Psoas muscle (tissue), 7 donors: ENCODE measurements at regions not wholly inside any gene's neighbourhood (a gene's known extent, or its start where the extent isn't known, plus 50 kb on each side); places are given as distances from the start of the nearest gene placed in this dataset.

ENCODE experiments used
- ATAC-seq, 4 donors: fragments of 200-7000 bp; cut with Tn5 transposase; one replicate each; pipeline ENCODE4 v1.9.1; 2020; ENCODE audit warnings: moderate library complexity in 3 of 4, mild to moderate bottlenecking in 2 of 4
- DNase-seq, 2 donors: peaks; one replicate each; pipeline ENCODE4 v3.0.0-alpha.2; 2020
- H3K27ac ChIP-seq: fragments of 200-600 bp; one replicate; pipeline ENCODE4 v1.8.0; 2022
- H3K27me3 ChIP-seq, 3 donors: fragments of 200-600 bp in 1 of 3; one replicate each; pipeline versions ENCODE4 v1.6.1 to v1.8.0; 2013 to 2022; ENCODE audit warnings: low read length in 2 of 3, mild to moderate bottlenecking in 2 of 3, moderate library complexity in 1 of 3; ENCODE audit not compliant: insufficient read depth in 3 of 3
- H3K36me3 ChIP-seq, 2 donors: fragments of 200-600 bp in 1 of 2; one replicate each; pipeline versions ENCODE4 v1.6.1 to v1.8.0; 2013 to 2022; ENCODE audit warnings: low read depth in 1 of 2, mild to moderate bottlenecking in 1 of 2, moderate library complexity in 1 of 2; ENCODE audit not compliant: insufficient read depth in 1 of 2
- H3K4me1 ChIP-seq: fragments of 200-600 bp; one replicate; pipeline ENCODE4 v1.8.0; 2022
- H3K4me3 ChIP-seq: fragments of 200-600 bp; one replicate; pipeline ENCODE4 v1.8.0; 2022; ENCODE audit warnings: mild to moderate bottlenecking
- H3K9me3 ChIP-seq: fragments of 200-600 bp; one replicate; pipeline ENCODE4 v1.8.0; 2022
- WGBS, 3 donors: extraction: QIAGEN DNeasy Blood & Tissue Kit; methylation state at CpG; one replicate each; pipeline versions ENCODE4 v1.1.6 to v1.1.7; 2013; 5-methylcytosine and 5-hydroxymethylcytosine counted together
- intact Hi-C, 2 donors: fragments of 100-400 bp; cut with DNase I; formaldehyde crosslinking; loops; one replicate each; pipeline versions ENCODE4 v1.11.0 to v1.14.2; 2022
- TF ChIP-seq, protein P1 (sequence below): fragments of 200-600 bp; IDR thresholded peaks from one replicate; pipeline ENCODE4 v1.8.0; 2022; ENCODE audit warnings: antibody characterized with exemption
- donor health status: healthy with polysubstance abuse.
- donor health status: DM: no; HTN: no; CAD: no; lungs with moderate emphysema.
- donor health status: Bipolar disorder and iron deficiency.
- donor health status: healthy.
- donor health status: DM: yes; HTN: yes; CAD: no.
- donor health status: DM: no; HTN: no; CAD: no.
- donor health status: DM: yes; HTN: yes; CAD: no.

DNA sequence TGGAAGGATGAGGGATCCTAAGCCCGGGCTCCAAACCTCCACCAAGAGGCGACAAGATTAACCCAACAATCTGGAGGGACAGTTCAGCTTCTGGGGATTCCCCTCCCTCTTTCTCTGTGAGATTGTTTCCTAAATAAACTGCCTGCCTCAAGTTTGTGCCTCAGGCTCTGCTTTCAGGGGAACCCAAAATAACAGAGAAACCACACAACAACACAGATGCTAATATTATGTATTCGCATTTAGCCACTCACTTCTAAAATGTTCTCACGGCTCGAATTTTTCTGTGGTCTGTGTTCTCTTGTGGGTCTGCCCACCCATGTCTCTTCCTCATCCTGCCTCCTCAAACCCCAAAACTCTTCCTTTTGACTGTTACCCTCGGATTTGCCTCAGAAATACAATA lies 1381.1 kb upstream of the SLC10A2 start:
- Histone ChIP-seq H3K27ac (no peak overlapping the region), H3K4me1 (no peaks in the 10 kb centered on the region), H3K9me3 (no peaks in the 10 kb centered on the region), H3K4me3 (no peak overlapping the region), H3K27me3 (no peaks in the 10 kb centered on the region), H3K36me3 (no peaks in the 10 kb centered on the region)
- WGBS, 3 donors: 77 to 78% (median 77%) methylated on average over 6 of the region's 6 CpGs
- TF ChIP-seq, protein P1, sequence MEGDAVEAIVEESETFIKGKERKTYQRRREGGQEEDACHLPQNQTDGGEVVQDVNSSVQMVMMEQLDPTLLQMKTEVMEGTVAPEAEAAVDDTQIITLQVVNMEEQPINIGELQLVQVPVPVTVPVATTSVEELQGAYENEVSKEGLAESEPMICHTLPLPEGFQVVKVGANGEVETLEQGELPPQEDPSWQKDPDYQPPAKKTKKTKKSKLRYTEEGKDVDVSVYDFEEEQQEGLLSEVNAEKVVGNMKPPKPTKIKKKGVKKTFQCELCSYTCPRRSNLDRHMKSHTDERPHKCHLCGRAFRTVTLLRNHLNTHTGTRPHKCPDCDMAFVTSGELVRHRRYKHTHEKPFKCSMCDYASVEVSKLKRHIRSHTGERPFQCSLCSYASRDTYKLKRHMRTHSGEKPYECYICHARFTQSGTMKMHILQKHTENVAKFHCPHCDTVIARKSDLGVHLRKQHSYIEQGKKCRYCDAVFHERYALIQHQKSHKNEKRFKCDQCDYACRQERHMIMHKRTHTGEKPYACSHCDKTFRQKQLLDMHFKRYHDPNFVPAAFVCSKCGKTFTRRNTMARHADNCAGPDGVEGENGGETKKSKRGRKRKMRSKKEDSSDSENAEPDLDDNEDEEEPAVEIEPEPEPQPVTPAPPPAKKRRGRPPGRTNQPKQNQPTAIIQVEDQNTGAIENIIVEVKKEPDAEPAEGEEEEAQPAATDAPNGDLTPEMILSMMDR: no peak
- DNase-seq (no peak), ATAC-seq (no peak)
- intact Hi-C loops: no loop called here

DNA sequence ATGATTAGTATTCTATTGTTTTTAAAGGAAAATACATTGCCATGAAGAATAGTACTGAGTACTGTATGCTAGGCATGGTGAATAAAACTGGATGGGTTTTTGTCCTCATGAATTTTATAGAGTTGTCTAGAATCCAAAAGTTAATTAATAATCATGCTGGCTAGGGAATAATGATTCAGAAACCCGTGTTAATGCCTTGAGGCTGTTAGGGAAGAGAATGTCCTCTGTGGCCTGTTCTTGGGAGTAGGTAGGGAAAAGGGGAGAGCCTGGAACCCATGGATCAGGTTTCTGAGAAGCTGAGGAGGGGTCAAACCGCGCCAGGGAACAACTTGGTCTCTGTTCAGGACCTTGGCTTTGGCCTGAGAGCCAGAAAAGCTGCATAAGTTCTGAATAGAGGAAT lies 1376.3 kb upstream of the SLC10A2 start:
- Histone ChIP-seq H3K27ac (no peak overlapping the region), H3K27me3 (no peaks in the 10 kb centered on the region), H3K36me3 (no peaks in the 10 kb centered on the region), H3K9me3 (no peaks in the 10 kb centered on the region), H3K4me1 (no peaks in the 10 kb centered on the region), H3K4me3 (no peak overlapping the region)
- TF ChIP-seq, protein P1: no peak
- WGBS, 3 donors: 51 to 65% (median 63%) methylated on average over 3 of the region's 3 CpGs
- DNase-seq: no peak
- intact Hi-C loops: no loop called here
- no peak for ATAC-seq

DNA sequence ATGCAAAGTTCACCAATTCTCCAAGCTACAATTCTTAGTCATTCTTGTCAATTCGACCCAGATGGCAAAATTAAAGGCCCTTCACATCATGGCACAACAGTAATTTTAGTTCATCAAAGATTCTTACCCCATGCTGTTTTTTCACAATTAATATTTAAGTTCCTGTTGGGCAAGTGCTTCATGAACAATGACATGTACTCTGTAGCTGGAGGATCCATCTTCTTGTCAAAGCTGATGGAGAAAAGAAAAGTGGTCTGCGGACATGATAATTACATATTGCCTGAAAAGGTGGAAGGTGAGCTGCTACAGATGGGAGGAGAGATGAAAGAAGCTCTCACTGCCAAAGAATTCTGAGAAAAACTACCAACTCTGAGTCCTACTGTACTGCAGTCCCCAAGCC lies 1370.3 kb upstream of the SLC10A2 start:
- H3K9me3 ChIP-seq: no peaks in the 10 kb centered on the region
- TF ChIP-seq, protein P1: no peak
- 74 to 79% (median 76%) methylated on average over 2 of the region's 2 CpGs for WGBS, 3 donors

DNA sequence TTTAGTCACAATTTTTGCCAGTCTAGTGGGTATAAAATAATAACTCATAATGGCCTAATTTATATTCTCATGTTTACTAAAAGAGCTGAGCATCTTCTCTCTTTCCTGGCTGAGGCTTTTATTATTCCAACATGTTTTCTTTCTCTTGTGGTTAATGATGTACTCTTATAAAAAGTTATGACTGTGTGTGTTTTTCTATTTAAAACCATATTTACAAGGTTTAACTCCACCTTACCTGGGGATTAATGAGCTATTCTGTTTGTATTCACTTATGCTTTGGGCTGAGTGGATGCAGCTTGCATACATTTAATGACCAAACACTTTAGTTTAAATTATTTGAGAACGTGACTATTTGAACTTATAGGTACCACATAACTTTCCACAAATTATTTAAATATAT lies 1365.7 kb upstream of the SLC10A2 start:
- Histone ChIP-seq H3K27ac (no peak overlapping the region), H3K4me1 (no peaks in the 10 kb centered on the region), H3K36me3 (no peaks in the 10 kb centered on the region), H3K9me3 (no peaks in the 10 kb centered on the region), H3K27me3 (peaks cover 0 to 2% (median 0%) of the 10 kb centered on the region in 3 donors), H3K4me3 (no peak overlapping the region)
- DNase-seq (no peak), ATAC-seq (no peak)
- intact Hi-C loops: no loop called here
- TF ChIP-seq, protein P1: no peak
- 91 to 96% (median 93%) methylated on average over 1 of the region's 1 CpG for WGBS, 3 donors

More for the DNA sequence above, 1370.3 kb upstream of the SLC10A2 start:
- ATAC-seq (no peak), DNase-seq (no peak)
- Histone ChIP-seq H3K27ac (no peak overlapping the region), H3K4me1 (no peaks in the 10 kb centered on the region), H3K36me3 (no peaks in the 10 kb centered on the region), H3K27me3 (peaks cover 0 to 2% (median 0%) of the 10 kb centered on the region in 3 donors), H3K4me3 (no peak overlapping the region)
- intact Hi-C loops: no loop called here

DNA sequence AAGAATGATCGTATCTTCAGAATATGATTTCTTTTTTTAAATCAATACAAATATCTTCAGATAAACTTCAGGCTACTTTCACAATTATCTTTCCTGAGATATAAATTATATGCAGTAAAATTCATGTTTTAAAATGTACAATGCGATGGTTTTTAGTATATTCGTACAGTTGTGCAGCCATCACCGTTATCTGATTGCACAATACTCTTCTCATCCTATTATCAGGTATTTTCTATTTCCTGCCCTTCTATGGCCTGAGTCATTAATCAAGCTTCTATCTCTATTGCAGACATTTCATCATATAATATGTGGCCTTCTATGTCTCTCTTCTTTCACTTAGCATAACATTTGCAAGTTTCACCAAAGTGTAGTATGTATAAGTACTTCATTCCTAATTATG lies 1360.2 kb upstream of the SLC10A2 start:
- Histone ChIP-seq H3K4me1 (no peaks in the 10 kb centered on the region), H3K27me3 (no peaks in the 10 kb centered on the region), H3K36me3 (no peaks in the 10 kb centered on the region), H3K9me3 (no peaks in the 10 kb centered on the region), H3K27ac (no peak overlapping the region), H3K4me3 (no peak overlapping the region)
- ATAC-seq: no peak
- TF ChIP-seq, protein P1: no peak
- intact Hi-C loops: no loop called here
- no peak for DNase-seq
- 93 to 96% (median 93%) methylated on average over 4 of the region's 4 CpGs for WGBS, 3 donors
